ENCODE measurements at regions not wholly inside any gene's neighbourhood (a gene's known extent, or its start where the extent isn't known, plus 50 kb on each side); places are given as distances from the start of the nearest gene placed in this dataset.

DNA sequence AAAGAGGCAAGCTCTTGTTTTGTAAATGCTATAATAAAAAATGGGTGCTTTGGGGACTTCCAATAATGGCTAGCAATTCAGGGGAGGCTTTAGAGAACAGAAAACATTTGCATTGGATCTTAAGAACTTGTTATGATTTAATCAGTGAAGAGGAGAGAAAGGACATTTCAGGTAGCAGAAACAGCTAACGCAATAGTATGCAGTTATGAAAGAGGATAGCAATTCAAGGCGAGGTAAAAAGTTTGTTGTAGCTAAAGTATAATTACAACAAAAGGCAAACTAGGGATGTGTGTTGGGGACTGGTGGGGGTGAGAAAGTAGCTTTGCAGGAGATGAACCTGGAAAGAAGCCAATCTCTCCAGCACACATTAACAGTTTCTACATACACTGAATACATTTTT lies 558.7 kb upstream of the SEMA6D start:
- H3K9me3 ChIP-seq, result no peaks in the 10 kb centered on the region
- no peak overlapping the region for H3K27ac ChIP-seq
- FAIRE-seq, result no peak
- 5% methylated on average over 2 of the region's 2 CpGs for WGBS (ENCODE audit: missing lambda C conversion rate)
- H3K4me2 ChIP-seq, result no peak overlapping the region
- TF ChIP-seq NR3C1 (IDR thresholded peaks at IDR 0.05) (no peak), KDM5A (IDR thresholded peaks at IDR 0.05) (no peak), HES2 (IDR thresholded peaks at IDR 0.05) (no peak), BHLHE40 (IDR thresholded peaks at IDR 0.05; ENCODE audit: low read depth, low read length) (no peak), EHF (CRISPR knock-in tag; IDR thresholded peaks at IDR 0.05) (no peak), CBX8 (IDR thresholded peaks at IDR 0.05) (no peak), MAX (IDR thresholded peaks at IDR 0.05) (no peak), POLR2A (IDR thresholded peaks at IDR 0.05; ENCODE audit: low read length) (no peak), FOXS1 (CRISPR knock-in tag; IDR thresholded peaks at IDR 0.05) (no peak), GATA3 (IDR thresholded peaks at IDR 0.05; ENCODE audit: borderline replicate concordance) (no peak), RAD21 (conservative IDR thresholded peaks at IDR 0.05 in 1 of 2, IDR thresholded peaks at IDR 0.05 in 1 of 2) (no peak), MAFK (IDR thresholded peaks at IDR 0.05; ENCODE audit: partially characterized antibody) (no peak)
- H3K4me3 ChIP-seq, result no peak overlapping the region
- DNase-seq (ENCODE audit: low read depth in 1 of 2, low spot score in 1 of 2), result no peak
- POLR2A ChIA-PET, result no interaction called here
- ATAC-seq, result no peak
- H3K4me1 ChIP-seq, result no peaks in the 10 kb centered on the region
- CTCF ChIA-PET, result no interaction called here

GRCh38 chr15:47177177-47177576 lies 540.1 kb upstream of the SEMA6D start:
- Histone ChIP-seq H3K4me3 (no peak overlapping the region), H3K4me1 (no peaks in the 10 kb centered on the region), H3K27ac (no peak overlapping the region), H3K4me2 (no peak overlapping the region), H3K9me3 (no peaks in the 10 kb centered on the region)
- POLR2A ChIA-PET, result interaction anchor here (0.6 kb wide), 1 partner anchor 16 kb away, joined by 3 read pairs; no protein-coding TSS in a partner anchor
- TF ChIP-seq RNF2 (IDR thresholded peaks at IDR 0.05; ENCODE audit: borderline replicate concordance, low read depth) (no peak), EHMT2 (IDR thresholded peaks at IDR 0.05; ENCODE audit: low read depth) (no peak), MAFK (IDR thresholded peaks at IDR 0.05; ENCODE audit: partially characterized antibody) (no peak), EP300 (IDR thresholded peaks at IDR 0.05) (no peak), NPAS2 (CRISPR knock-in tag; IDR thresholded peaks at IDR 0.05; ENCODE audit: borderline replicate concordance) (no peak), ATOH8 (CRISPR knock-in tag; IDR thresholded peaks at IDR 0.05; ENCODE audit: low read depth) (no peak), CBX2 (IDR thresholded peaks at IDR 0.05; ENCODE audit: borderline replicate concordance, low read depth) (no peak), REST (IDR thresholded peaks at IDR 0.05) (no peak), FOSL2 (IDR thresholded peaks at IDR 0.05) (no peak), FOSL2 (CRISPR knock-in tag; IDR thresholded peaks at IDR 0.05) (no peak), ZSCAN20 (CRISPR knock-in tag; IDR thresholded peaks at IDR 0.05) (no peak), HES2 (IDR thresholded peaks at IDR 0.05) (no peak), JUN (IDR thresholded peaks at IDR 0.05) (no peak), ZNF302 (CRISPR knock-in tag; IDR thresholded peaks at IDR 0.05) (no peak), JUNB (IDR thresholded peaks at IDR 0.05) (no peak), CBX8 (IDR thresholded peaks at IDR 0.05) (no peak), SREBF2 (IDR thresholded peaks at IDR 0.05) (no peak)
- CTCF ChIA-PET, result interaction anchor here (0.9 kb wide), 1 partner anchor 19 kb away, joined by 3 read pairs; no protein-coding TSS in a partner anchor
- no peak for ATAC-seq
- no peak for FAIRE-seq
- DNase-seq (ENCODE audit: low read depth in 1 of 2, low spot score in 1 of 2), result no peak
- WGBS (ENCODE audit: missing lambda C conversion rate), result 11% methylated on average over 3 of the region's 3 CpGs

Measured in A549 (cell line).